ENCODE measurements at regions not wholly inside any gene's neighbourhood (a gene's known extent, or its start where the extent isn't known, plus 50 kb on each side); places are given as distances from the start of the nearest gene placed in this dataset.

DNA sequence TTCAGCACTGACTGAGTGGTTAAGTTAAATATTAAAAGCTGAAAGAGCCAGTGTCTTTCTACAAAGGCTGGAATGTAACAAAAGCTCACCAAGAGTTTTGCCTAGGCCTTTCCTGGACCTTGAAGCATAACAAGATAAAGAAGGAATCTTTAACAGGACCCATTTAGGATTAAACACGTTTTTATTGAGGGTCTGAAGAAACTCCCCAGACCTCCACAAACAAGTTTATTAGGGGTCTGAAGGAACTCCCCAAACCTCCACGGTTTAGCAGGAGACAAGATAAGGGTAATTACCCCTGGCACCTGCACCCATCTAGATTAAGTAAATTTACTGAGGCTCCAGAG is 104.0 kb downstream of the ACAA2 start:
- no peak for TF ChIP-seq NBN (IDR thresholded peaks at IDR 0.05)
- no peak for TF ChIP-seq CHD4 (IDR thresholded peaks at IDR 0.05)
- TF ChIP-seq PML (IDR thresholded peaks at IDR 0.05; ENCODE audit: low read length), result no peak
- no peak for TF ChIP-seq MEF2B (IDR thresholded peaks at IDR 0.05; ENCODE audit: partially characterized antibody, poor library complexity, severe bottlenecking)
- TF ChIP-seq, protein P1, sequence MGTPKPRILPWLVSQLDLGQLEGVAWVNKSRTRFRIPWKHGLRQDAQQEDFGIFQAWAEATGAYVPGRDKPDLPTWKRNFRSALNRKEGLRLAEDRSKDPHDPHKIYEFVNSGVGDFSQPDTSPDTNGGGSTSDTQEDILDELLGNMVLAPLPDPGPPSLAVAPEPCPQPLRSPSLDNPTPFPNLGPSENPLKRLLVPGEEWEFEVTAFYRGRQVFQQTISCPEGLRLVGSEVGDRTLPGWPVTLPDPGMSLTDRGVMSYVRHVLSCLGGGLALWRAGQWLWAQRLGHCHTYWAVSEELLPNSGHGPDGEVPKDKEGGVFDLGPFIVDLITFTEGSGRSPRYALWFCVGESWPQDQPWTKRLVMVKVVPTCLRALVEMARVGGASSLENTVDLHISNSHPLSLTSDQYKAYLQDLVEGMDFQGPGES (IDR thresholded peaks at IDR 0.05), result no peak
- TF ChIP-seq HDAC2 (IDR thresholded peaks at IDR 0.05), result no peak
- no peak for TF ChIP-seq BACH1 (IDR thresholded peaks at IDR 0.05; ENCODE audit: borderline replicate concordance)
- TF ChIP-seq, protein P2, sequence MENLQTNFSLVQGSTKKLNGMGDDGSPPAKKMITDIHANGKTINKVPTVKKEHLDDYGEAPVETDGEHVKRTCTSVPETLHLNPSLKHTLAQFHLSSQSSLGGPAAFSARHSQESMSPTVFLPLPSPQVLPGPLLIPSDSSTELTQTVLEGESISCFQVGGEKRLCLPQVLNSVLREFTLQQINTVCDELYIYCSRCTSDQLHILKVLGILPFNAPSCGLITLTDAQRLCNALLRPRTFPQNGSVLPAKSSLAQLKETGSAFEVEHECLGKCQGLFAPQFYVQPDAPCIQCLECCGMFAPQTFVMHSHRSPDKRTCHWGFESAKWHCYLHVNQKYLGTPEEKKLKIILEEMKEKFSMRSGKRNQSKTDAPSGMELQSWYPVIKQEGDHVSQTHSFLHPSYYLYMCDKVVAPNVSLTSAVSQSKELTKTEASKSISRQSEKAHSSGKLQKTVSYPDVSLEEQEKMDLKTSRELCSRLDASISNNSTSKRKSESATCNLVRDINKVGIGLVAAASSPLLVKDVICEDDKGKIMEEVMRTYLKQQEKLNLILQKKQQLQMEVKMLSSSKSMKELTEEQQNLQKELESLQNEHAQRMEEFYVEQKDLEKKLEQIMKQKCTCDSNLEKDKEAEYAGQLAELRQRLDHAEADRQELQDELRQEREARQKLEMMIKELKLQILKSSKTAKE (IDR thresholded peaks at IDR 0.05; ENCODE audit: low read depth, poor library complexity, severe bottlenecking), result no peak
- TF ChIP-seq, protein P3, sequence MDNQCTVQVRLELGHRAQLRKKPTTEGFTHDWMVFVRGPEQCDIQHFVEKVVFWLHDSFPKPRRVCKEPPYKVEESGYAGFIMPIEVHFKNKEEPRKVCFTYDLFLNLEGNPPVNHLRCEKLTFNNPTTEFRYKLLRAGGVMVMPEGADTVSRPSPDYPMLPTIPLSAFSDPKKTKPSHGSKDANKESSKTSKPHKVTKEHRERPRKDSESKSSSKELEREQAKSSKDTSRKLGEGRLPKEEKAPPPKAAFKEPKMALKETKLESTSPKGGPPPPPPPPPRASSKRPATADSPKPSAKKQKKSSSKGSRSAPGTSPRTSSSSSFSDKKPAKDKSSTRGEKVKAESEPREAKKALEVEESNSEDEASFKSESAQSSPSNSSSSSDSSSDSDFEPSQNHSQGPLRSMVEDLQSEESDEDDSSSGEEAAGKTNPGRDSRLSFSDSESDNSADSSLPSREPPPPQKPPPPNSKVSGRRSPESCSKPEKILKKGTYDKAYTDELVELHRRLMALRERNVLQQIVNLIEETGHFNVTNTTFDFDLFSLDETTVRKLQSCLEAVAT (IDR thresholded peaks at IDR 0.05), result no peak
- no peak for TF ChIP-seq JUNB (IDR thresholded peaks at IDR 0.05)
- TF ChIP-seq, protein P4, sequence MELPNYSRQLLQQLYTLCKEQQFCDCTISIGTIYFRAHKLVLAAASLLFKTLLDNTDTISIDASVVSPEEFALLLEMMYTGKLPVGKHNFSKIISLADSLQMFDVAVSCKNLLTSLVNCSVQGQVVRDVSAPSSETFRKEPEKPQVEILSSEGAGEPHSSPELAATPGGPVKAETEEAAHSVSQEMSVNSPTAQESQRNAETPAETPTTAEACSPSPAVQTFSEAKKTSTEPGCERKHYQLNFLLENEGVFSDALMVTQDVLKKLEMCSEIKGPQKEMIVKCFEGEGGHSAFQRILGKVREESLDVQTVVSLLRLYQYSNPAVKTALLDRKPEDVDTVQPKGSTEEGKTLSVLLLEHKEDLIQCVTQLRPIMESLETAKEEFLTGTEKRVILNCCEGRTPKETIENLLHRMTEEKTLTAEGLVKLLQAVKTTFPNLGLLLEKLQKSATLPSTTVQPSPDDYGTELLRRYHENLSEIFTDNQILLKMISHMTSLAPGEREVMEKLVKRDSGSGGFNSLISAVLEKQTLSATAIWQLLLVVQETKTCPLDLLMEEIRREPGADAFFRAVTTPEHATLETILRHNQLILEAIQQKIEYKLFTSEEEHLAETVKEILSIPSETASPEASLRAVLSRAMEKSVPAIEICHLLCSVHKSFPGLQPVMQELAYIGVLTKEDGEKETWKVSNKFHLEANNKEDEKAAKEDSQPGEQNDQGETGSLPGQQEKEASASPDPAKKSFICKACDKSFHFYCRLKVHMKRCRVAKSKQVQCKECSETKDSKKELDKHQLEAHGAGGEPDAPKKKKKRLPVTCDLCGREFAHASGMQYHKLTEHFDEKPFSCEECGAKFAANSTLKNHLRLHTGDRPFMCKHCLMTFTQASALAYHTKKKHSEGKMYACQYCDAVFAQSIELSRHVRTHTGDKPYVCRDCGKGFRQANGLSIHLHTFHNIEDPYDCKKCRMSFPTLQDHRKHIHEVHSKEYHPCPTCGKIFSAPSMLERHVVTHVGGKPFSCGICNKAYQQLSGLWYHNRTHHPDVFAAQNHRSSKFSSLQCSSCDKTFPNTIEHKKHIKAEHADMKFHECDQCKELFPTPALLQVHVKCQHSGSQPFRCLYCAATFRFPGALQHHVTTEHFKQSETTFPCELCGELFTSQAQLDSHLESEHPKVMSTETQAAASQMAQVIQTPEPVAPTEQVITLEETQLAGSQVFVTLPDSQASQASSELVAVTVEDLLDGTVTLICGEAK (IDR thresholded peaks at IDR 0.05; ENCODE audit: borderline replicate concordance), result no peak
- Histone ChIP-seq H4K20me1 (ENCODE audit: control insufficient read depth, insufficient read depth) (no peaks in the 10 kb centered on the region), H3K79me2 (ENCODE audit: control insufficient read depth, insufficient read depth, low read length) (no peaks in the 10 kb centered on the region), H3K36me3 (ENCODE audit: control insufficient read depth in 2 of 2, insufficient read depth in 2 of 2, low read length in 1 of 2) (no peaks in the 10 kb centered on the region), H3K4me3 (no peak overlapping the region), H3K9me3 (replicated peaks; ENCODE audit: control insufficient read depth, insufficient read depth, low read length) (no peaks in the 10 kb centered on the region), H3K4me1 (ENCODE audit: control insufficient read depth, insufficient read depth, low read length) (no peaks in the 10 kb centered on the region), H3K4me2 (ENCODE audit: control insufficient read depth, insufficient read depth) (no peak overlapping the region), H2AFZ (ENCODE audit: control insufficient read depth, low read depth, low read length) (no peak overlapping the region), H3K27me3 (replicated peaks in 1 of 2; ENCODE audit: control insufficient read depth in 2 of 2, insufficient read depth in 2 of 2, low read length in 1 of 2) (no peaks in the 10 kb centered on the region), H3K27ac (ENCODE audit: control insufficient read depth, insufficient read depth) (no peak overlapping the region), H3K9ac (ENCODE audit: control insufficient read depth, insufficient read depth, low read length) (no peak overlapping the region)
- ATAC-seq (no peak), FAIRE-seq (no peak), DNase-seq (ENCODE audit: low read depth, low spot score) (no peak)
- 0% methylated on average over 2 of the region's 2 CpGs for WGBS (ENCODE audit: insufficient coverage, insufficient replicate concordance, low lambda C conversion rate, missing lambda C conversion rate)
- in situ Hi-C loops (cut with MboI) (no loop called here), intact Hi-C loops (cut with micrococcal nuclease; ENCODE audit: unreplicated experiment) (no loop called here)
- SMC1A ChIA-PET (ENCODE audit: uncharacterized antibody, unreplicated experiment), result no interaction called here
- CTCF ChIA-PET, result no interaction called here
- POLR2A ChIA-PET, result no interaction called here
- RAD21 ChIA-PET (ENCODE audit: unreplicated experiment), result no interaction called here
- no TSS peak for BruUV-seq (replicated peaks)

Data from GM12878 (cell line).